H1 (cell line): ENCODE measurements at regions not wholly inside any gene's neighbourhood (a gene's known extent, or its start where the extent isn't known, plus 50 kb on each side); places are given as distances from the start of the nearest gene placed in this dataset.

Source experiments
- CTCF ChIA-PET: fragments of 300-600 bp; sonication (Branson Sonifier 250); formaldehyde crosslinking; loops from one replicate; lab custom pipeline; 2021; ENCODE audit not compliant: partially characterized antibody; lab: Charles Lee
- POLR2A ChIA-PET: fragments of 300-600 bp; sonication (Branson Sonifier 250); formaldehyde crosslinking; loops from one replicate; lab custom pipeline; 2021; ENCODE audit warnings: inconsistent platforms; ENCODE audit not compliant: partially characterized antibody; lab: Charles Lee
- DNase-seq, 2 experiments: peaks; one replicate each; pipeline versions ENCODE4 v3.0.0 to v3.0.0-alpha.2; 2010 to 2022; ENCODE audit warnings: low spot score in 2 of 2, low read depth in 1 of 2, mixed read lengths in 1 of 2
- FAIRE-seq: peaks from 2 replicates; lab custom pipeline; 2011; peaks lifted over from hg19 to GRCh38; lab: Jason Lieb, UNC
- H2AFZ ChIP-seq: 2 replicates; pipeline ENCODE4 v1.8.1; 2012; ENCODE audit warnings: low read length, inconsistent platforms
- H2AK5ac ChIP-seq: 2 replicates; pipeline ENCODE4 v1.6.1; 2013; ENCODE audit warnings: low read depth, low read length
- H2BK120ac ChIP-seq: replicated peaks from 2 replicates; pipeline ENCODE3; 2013; ENCODE audit warnings: low read depth, low read length, inconsistent platforms
- H2BK12ac ChIP-seq: 2 replicates; pipeline ENCODE4 v1.6.1; 2013; ENCODE audit warnings: low read depth, low read length
- H2BK15ac ChIP-seq: 2 replicates; pipeline ENCODE4 v1.6.1; 2013; ENCODE audit warnings: low read length
- H2BK20ac ChIP-seq: 2 replicates; pipeline ENCODE4 v1.6.1; 2013; ENCODE audit warnings: low read length
- H2BK5ac ChIP-seq: 2 replicates; pipeline ENCODE4 v1.6.1; 2013; ENCODE audit warnings: low read depth, low read length
- H3K14ac ChIP-seq: 2 replicates; pipeline ENCODE4 v1.6.1; 2013; ENCODE audit warnings: inconsistent platforms; ENCODE audit not compliant: insufficient read length
- H3K18ac ChIP-seq: 2 replicates; pipeline ENCODE4 v1.6.1; 2013; ENCODE audit warnings: low read length; ENCODE audit errors: extremely low read depth
- H3K23ac ChIP-seq: 2 replicates; pipeline ENCODE4 v1.6.1; 2013; ENCODE audit warnings: inconsistent platforms; ENCODE audit not compliant: insufficient read length
- H3K23me2 ChIP-seq: 2 replicates; pipeline ENCODE4 v1.6.1; 2013; ENCODE audit warnings: low read depth, low read length
- H3K27ac ChIP-seq: 2 replicates; pipeline ENCODE4 v1.6.1; 2011; ENCODE audit warnings: low read depth, low read length, inconsistent platforms
- H3K27me3 ChIP-seq, 4 experiments: replicated peaks in 1 of 4; 1 replicate in 1 of 4; 2 replicates in 3 of 4; pipeline versions ENCODE4 v1.6.1 to v1.8.1; 2011 to 2013; ENCODE audit warnings: low read length in 3 of 4, mild to moderate bottlenecking in 3 of 4, inconsistent platforms in 2 of 4, mixed read lengths in 2 of 4, moderate library complexity in 1 of 4; ENCODE audit not compliant: control insufficient read depth in 3 of 4, insufficient read depth in 3 of 4; ENCODE audit errors: extremely low read depth in 1 of 4
- H3K36me3 ChIP-seq, 4 experiments: 2 replicates each; pipeline versions ENCODE4 v1.6.1 to v1.8.1; 2011 to 2013; ENCODE audit warnings: mild to moderate bottlenecking in 4 of 4, low read length in 3 of 4, moderate library complexity in 2 of 4, control low read depth in 1 of 4, inconsistent platforms in 1 of 4; ENCODE audit not compliant: insufficient read depth in 4 of 4, control insufficient read depth in 2 of 4
- H3K4ac ChIP-seq: replicated peaks from 2 replicates; pipeline ENCODE3; 2013; ENCODE audit warnings: low read length, low read depth, mixed read lengths, inconsistent platforms; ENCODE audit not compliant: insufficient read length
- H3K4me1 ChIP-seq, 4 experiments: replicated peaks in 1 of 4; 1 replicate in 1 of 4; 2 replicates in 3 of 4; pipeline versions ENCODE4 v1.6.1 to v1.8.1; 2011 to 2013; ENCODE audit warnings: low read length in 3 of 4, inconsistent platforms in 2 of 4, mixed read lengths in 1 of 4; ENCODE audit not compliant: insufficient read depth in 4 of 4, control insufficient read depth in 3 of 4
- H3K4me2 ChIP-seq, 2 experiments: 2 replicates each; pipeline versions ENCODE4 v1.6.1 to v1.8.1; 2011 to 2013; ENCODE audit warnings: low read depth in 2 of 2, low read length in 2 of 2, control low read depth in 1 of 2, inconsistent platforms in 1 of 2, mild to moderate bottlenecking in 1 of 2; ENCODE audit not compliant: insufficient read depth in 1 of 2
- H3K4me3 ChIP-seq, 4 experiments: fragments of 200-600, 300-600 bp in 1 of 4; sonication (generic), shearing (Covaris generic), sonication (Bioruptor Twin) in 1 of 4; 2 replicates each; pipeline versions ENCODE4 v1.5.1 to v1.8.1; 2011 to 2016; ENCODE audit warnings: low read length in 4 of 4, low read depth in 3 of 4, control low read depth in 2 of 4, inconsistent platforms in 2 of 4, mild to moderate bottlenecking in 2 of 4, mixed read lengths in 1 of 4, moderate library complexity in 1 of 4; ENCODE audit not compliant: insufficient read depth in 2 of 4; ENCODE audit errors: extremely low read depth in 1 of 4
- H3K56ac ChIP-seq: replicated peaks from 2 replicates; pipeline ENCODE3; 2013; ENCODE audit warnings: low read depth, mild to moderate bottlenecking, mixed read lengths, low read length, inconsistent platforms; ENCODE audit not compliant: insufficient read length
- H3K79me1 ChIP-seq: 2 replicates; pipeline ENCODE4 v1.6.1; 2013; ENCODE audit warnings: low read depth, low read length, control low read depth
- H3K79me2 ChIP-seq, 2 experiments: 2 replicates each; pipeline versions ENCODE4 v1.6.1 to v1.8.1; 2012 to 2013; ENCODE audit warnings: low read length in 2 of 2, mild to moderate bottlenecking in 2 of 2, inconsistent platforms in 1 of 2; ENCODE audit not compliant: insufficient read depth in 2 of 2, control insufficient read depth in 1 of 2
- H3K9ac ChIP-seq, 4 experiments: replicated peaks in 1 of 4; 1 replicate in 1 of 4; 2 replicates in 3 of 4; pipeline versions ENCODE4 v1.6.1 to v1.8.1; 2011 to 2013; ENCODE audit warnings: low read depth in 3 of 4, low read length in 3 of 4, control low read depth in 2 of 4, mild to moderate bottlenecking in 2 of 4, moderate library complexity in 2 of 4, inconsistent platforms in 1 of 4; ENCODE audit errors: extremely low read depth in 1 of 4
- H3K9me3 ChIP-seq, 2 experiments: 2 replicates each; pipeline versions ENCODE4 v1.6.1 to v1.8.1; 2012 to 2013; ENCODE audit warnings: mild to moderate bottlenecking in 2 of 2, moderate library complexity in 2 of 2, control low read depth in 1 of 2, inconsistent platforms in 1 of 2, low read depth in 1 of 2, low read length in 1 of 2, mixed read lengths in 1 of 2; ENCODE audit not compliant: insufficient read depth in 2 of 2
- H4K20me1 ChIP-seq, 2 experiments: replicated peaks in 1 of 2; 2 replicates each; pipeline versions ENCODE3 to v1.8.1; 2011 to 2013; ENCODE audit warnings: inconsistent platforms in 2 of 2, low read length in 2 of 2, mild to moderate bottlenecking in 1 of 2; ENCODE audit not compliant: insufficient read depth in 2 of 2, control insufficient read depth in 1 of 2
- H4K5ac ChIP-seq: 2 replicates; pipeline ENCODE4 v1.6.1; 2013; ENCODE audit warnings: low read length, low read depth, mixed read lengths, inconsistent platforms; ENCODE audit not compliant: insufficient read length
- H4K8ac ChIP-seq: 2 replicates; pipeline ENCODE4 v1.8.0; 2013; ENCODE audit warnings: mild to moderate bottlenecking, moderate library complexity, low read length, inconsistent platforms; ENCODE audit not compliant: insufficient read depth; ENCODE audit errors: extremely low read depth
- H4K91ac ChIP-seq: replicated peaks from 2 replicates; pipeline ENCODE3; 2013; ENCODE audit warnings: low read length, mixed read lengths, inconsistent platforms; ENCODE audit not compliant: insufficient read length
- BACH1 ChIP-seq: IDR thresholded peaks from 2 replicates; pipeline ENCODE4 v1.6.1; 2012; ENCODE audit warnings: low read length, improper control_type of control experiment
- RBBP5 ChIP-seq: IDR thresholded peaks from 2 replicates; pipeline ENCODE4 v1.7.1; 2012; ENCODE audit warnings: low read depth, mild to moderate bottlenecking, inconsistent platforms, low read length, moderate library complexity, borderline replicate concordance
- RNF2 ChIP-seq: fragments of 200-900, 300-1000 bp; sonication (generic); IDR thresholded peaks from 2 replicates; pipeline ENCODE4 v1.7.1; 2016; ENCODE audit warnings: borderline replicate concordance, low read depth, mild to moderate bottlenecking, antibody characterized with exemption, low read length; ENCODE audit not compliant: poor library complexity, severe bottlenecking; ENCODE audit errors: missing control alignments
- RXRA ChIP-seq: IDR thresholded peaks from 2 replicates; pipeline ENCODE4 v1.6.1; 2011; ENCODE audit warnings: low read depth, mild to moderate bottlenecking, low read length, moderate library complexity; ENCODE audit not compliant: insufficient read depth
- SRF ChIP-seq: IDR thresholded peaks from 2 replicates; pipeline ENCODE4 v1.6.1; 2011; ENCODE audit warnings: mild to moderate bottlenecking, low read depth, low read length, moderate library complexity
- TBP ChIP-seq: IDR thresholded peaks from 2 replicates; pipeline ENCODE4 v1.6.1; 2011; ENCODE audit warnings: low read depth, low read length, improper control_type of control experiment
- TCF12 ChIP-seq: IDR thresholded peaks from 2 replicates; pipeline ENCODE4 v1.6.1; 2011; ENCODE audit warnings: low read depth, mild to moderate bottlenecking, low read length
- YY1 ChIP-seq: IDR thresholded peaks from 2 replicates; pipeline ENCODE4 v1.6.1; 2011; ENCODE audit warnings: low read depth, mild to moderate bottlenecking, low read length
- WGBS, 2 experiments: shearing (Covaris generic) in 1 of 2; methylation state at CpG; one replicate each; pipeline versions ENCODE4 v1.1.6 to v1.1.7; 2013 to 2015; ENCODE audit warnings: low lambda C conversion rate in 2 of 2, mixed read lengths in 2 of 2, inconsistent platforms in 1 of 2, low coverage in 1 of 2, missing lambda C conversion rate in 1 of 2; ENCODE audit not compliant: insufficient replicate concordance in 2 of 2, insufficient coverage in 1 of 2, insufficient read length in 1 of 2; ENCODE audit errors: extremely low coverage in 1 of 2, missing lambda C conversion rate in 1 of 2; 5-methylcytosine and 5-hydroxymethylcytosine counted together
- TF ChIP-seq, protein P1 (sequence below), 3 experiments: IDR thresholded peaks; 1 replicate in 2 of 3; 2 replicates in 1 of 3; pipeline versions ENCODE4 v1.5.1 to v1.6.1; 2011; ENCODE audit warnings: low read length in 3 of 3, mild to moderate bottlenecking in 3 of 3, inconsistent platforms in 2 of 3, low read depth in 1 of 3, moderate library complexity in 1 of 3; ENCODE audit not compliant: insufficient read depth in 1 of 3; ENCODE audit errors: control extremely low read depth in 1 of 3

DNA sequence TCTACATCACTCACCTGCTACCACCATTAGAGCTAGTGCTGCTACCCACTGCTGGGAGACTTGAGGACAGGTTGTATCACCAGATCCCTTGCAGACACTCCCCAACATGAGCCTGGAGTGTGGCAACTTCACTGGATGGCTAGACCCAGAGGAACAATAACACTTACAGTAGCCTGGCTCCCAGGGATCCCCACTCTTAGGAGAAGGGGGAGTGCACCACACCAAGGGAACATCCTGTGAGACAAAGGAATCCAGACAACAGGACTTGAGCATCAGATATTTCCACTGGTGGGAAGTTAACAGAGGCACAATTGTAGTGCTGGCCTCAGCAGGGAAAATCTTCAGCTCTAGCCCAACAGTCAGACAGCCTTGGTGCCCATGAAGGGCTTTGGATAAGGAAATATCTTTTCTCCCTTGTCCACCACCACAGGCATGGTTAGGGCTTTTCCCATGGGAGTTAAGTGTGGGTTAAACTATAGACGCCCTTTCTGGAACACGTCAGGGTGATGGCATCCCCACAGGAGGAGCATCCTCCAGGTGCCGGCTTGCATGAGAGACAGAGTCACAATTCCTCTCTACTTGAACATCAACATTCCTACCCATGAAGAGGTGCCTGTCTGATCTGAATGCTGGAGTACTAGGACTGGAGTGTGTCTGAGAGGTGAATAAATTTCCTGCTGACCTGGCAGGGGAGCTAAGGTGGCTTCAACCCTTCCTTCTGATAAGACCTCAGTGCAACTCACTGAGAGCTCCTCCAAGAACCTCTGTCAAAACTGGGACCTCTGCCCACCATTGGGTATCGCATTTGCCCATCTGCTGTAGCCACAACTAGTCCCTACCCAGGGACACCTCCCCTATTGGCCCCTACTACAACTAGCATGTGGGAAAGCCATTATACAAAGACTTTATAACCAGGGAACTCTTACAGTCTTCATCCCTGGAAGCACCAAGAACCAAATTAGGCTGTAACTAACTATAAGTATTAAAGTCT, 55.4 kb upstream of the SIRPG start:
- Histone ChIP-seq H3K27me3 (peaks cover 0 to 2% (median 0%) of the 10 kb centered on the region in 4 experiments; a peak in 3 of 7 replicates), H3K4me3 (no peak overlapping the region), H4K8ac (no peak overlapping the region), H2AFZ (no peak overlapping the region), H4K91ac (no peak overlapping the region), H2BK120ac (no peak overlapping the region), H3K18ac (no peak overlapping the region), H3K23me2 (no peaks in the 10 kb centered on the region), H2AK5ac (no peak overlapping the region), H3K14ac (no peak overlapping the region), H3K56ac (no peak overlapping the region), H3K4me1 (no peaks in the 10 kb centered on the region), H2BK15ac (no peak overlapping the region), H3K27ac (no peak overlapping the region), H3K9me3 (no peaks in the 10 kb centered on the region), H3K23ac (no peak overlapping the region), H3K4me2 (no peak overlapping the region), H2BK12ac (no peak overlapping the region), H3K36me3 (no peaks in the 10 kb centered on the region), H4K20me1 (no peaks in the 10 kb centered on the region), H3K79me2 (no peaks in the 10 kb centered on the region), H4K5ac (no peak overlapping the region), H2BK5ac (no peak overlapping the region), H3K79me1 (no peaks in the 10 kb centered on the region), H3K9ac (no peak overlapping the region), H2BK20ac (no peak overlapping the region), H3K4ac (no peak overlapping the region)
- POLR2A ChIA-PET, result no interaction called here
- WGBS, 2 experiments, result 95% methylated on average over 4 of the region's 4 CpGs; no CpG with 5 or more reads in 1 of the 2 experiments
- no peak for FAIRE-seq
- CTCF ChIA-PET, result no interaction called here
- DNase-seq, result no peak
- TF ChIP-seq RNF2 (no peak), TBP (no peak), RBBP5 (no peak), TCF12 (no peak), SRF (no peak), BACH1 (no peak), YY1 (no peak), RXRA (no peak)
- TF ChIP-seq, protein P1, sequence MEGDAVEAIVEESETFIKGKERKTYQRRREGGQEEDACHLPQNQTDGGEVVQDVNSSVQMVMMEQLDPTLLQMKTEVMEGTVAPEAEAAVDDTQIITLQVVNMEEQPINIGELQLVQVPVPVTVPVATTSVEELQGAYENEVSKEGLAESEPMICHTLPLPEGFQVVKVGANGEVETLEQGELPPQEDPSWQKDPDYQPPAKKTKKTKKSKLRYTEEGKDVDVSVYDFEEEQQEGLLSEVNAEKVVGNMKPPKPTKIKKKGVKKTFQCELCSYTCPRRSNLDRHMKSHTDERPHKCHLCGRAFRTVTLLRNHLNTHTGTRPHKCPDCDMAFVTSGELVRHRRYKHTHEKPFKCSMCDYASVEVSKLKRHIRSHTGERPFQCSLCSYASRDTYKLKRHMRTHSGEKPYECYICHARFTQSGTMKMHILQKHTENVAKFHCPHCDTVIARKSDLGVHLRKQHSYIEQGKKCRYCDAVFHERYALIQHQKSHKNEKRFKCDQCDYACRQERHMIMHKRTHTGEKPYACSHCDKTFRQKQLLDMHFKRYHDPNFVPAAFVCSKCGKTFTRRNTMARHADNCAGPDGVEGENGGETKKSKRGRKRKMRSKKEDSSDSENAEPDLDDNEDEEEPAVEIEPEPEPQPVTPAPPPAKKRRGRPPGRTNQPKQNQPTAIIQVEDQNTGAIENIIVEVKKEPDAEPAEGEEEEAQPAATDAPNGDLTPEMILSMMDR (IDR thresholded peaks at IDR 0.05; ENCODE audit: control extremely low read depth in 1 of 3, insufficient read depth in 1 of 3, low read depth in 1 of 3, low read length in 3 of 3), result no peak
